CD1c-positive myeloid dendritic cell (primary cell): ENCODE measurements at regions not wholly inside any gene's neighbourhood (a gene's known extent, or its start where the extent isn't known, plus 50 kb on each side); places are given as distances from the start of the nearest gene placed in this dataset.

Experiments
- DNase-seq: peaks from one replicate; pipeline ENCODE4 v3.0.0-alpha.2; 2016; ENCODE audit errors: extremely low spot score

- DNase-seq = peak; percentile 46
These were observed 632.1 kb downstream of the DIAPH3 start for GRCh38 chr13:59531571-59532091.

GRCh38 chr13:59532405-59532804 lies 631.3 kb downstream of the DIAPH3 start:
- DNase-seq = no peak

- no peak for DNase-seq
These were observed 629.9 kb downstream of the DIAPH3 start for GRCh38 chr13:59533561-59534555.

- no peak for DNase-seq
These were observed 628.9 kb downstream of the DIAPH3 start for GRCh38 chr13:59534806-59535205.

- no peak for DNase-seq
These were observed 626.2 kb downstream of the DIAPH3 start for GRCh38 chr13:59537500-59537899.

GRCh38 chr13:59538512-59538911 lies 625.2 kb downstream of the DIAPH3 start:
- no peak for DNase-seq

GRCh38 chr13:59542303-59542702 lies 621.4 kb downstream of the DIAPH3 start:
- DNase-seq = no peak

- no peak for DNase-seq
These were observed 620.3 kb downstream of the DIAPH3 start for GRCh38 chr13:59543418-59543817.

GRCh38 chr13:59545007-59545406 lies 618.7 kb downstream of the DIAPH3 start:
- DNase-seq = no peak

GRCh38 chr13:59546178-59546577 lies 617.5 kb downstream of the DIAPH3 start:
- no peak for DNase-seq

GRCh38 chr13:59547950-59548349 lies 615.8 kb downstream of the DIAPH3 start:
- DNase-seq = no peak

GRCh38 chr13:59562924-59563323 lies 600.8 kb downstream of the DIAPH3 start:
- no peak for DNase-seq

- DNase-seq = no peak
These were observed 597.2 kb downstream of the DIAPH3 start for GRCh38 chr13:59566561-59566960.

GRCh38 chr13:59568306-59568705 lies 595.4 kb downstream of the DIAPH3 start:
- no peak for DNase-seq

- DNase-seq = no peak
These were observed 593.5 kb downstream of the DIAPH3 start for GRCh38 chr13:59570204-59570603.

GRCh38 chr13:59584101-59584500 lies 579.6 kb downstream of the DIAPH3 start:
- no peak for DNase-seq

- DNase-seq = no peak
These were observed 578.7 kb downstream of the DIAPH3 start for GRCh38 chr13:59584761-59585670.

- no peak for DNase-seq
These were observed 576.7 kb downstream of the DIAPH3 start for GRCh38 chr13:59587030-59587429.

- DNase-seq = no peak
These were observed 575.6 kb downstream of the DIAPH3 start for GRCh38 chr13:59587971-59588716.

GRCh38 chr13:59588717-59589067 lies 575.0 kb downstream of the DIAPH3 start:
- DNase-seq = no peak

GRCh38 chr13:59601993-59602392 lies 561.7 kb downstream of the DIAPH3 start:
- no peak for DNase-seq

GRCh38 chr13:59603646-59604045 lies 560.1 kb downstream of the DIAPH3 start:
- no peak for DNase-seq
